T follicular helper cell (primary cell): ENCODE measurements at regions not wholly inside any gene's neighbourhood (a gene's known extent, or its start where the extent isn't known, plus 50 kb on each side); places are given as distances from the start of the nearest gene placed in this dataset.

Experiments used
- DNase-seq: peaks from one replicate; pipeline ENCODE4 v3.0.0-alpha.2; 2020; ENCODE audit warnings: low read depth

- DNase-seq: no peak
Measured at GRCh38 chr2:118186858-118187254, 98.6 kb downstream of the INSIG2 start.

- peak; percentile 80 for DNase-seq
Measured at GRCh38 chr2:118186110-118186857, 98.0 kb downstream of the INSIG2 start.

GRCh38 chr2:118185210-118186109, 97.2 kb downstream of the INSIG2 start:
- peak; percentile 29 for DNase-seq

GRCh38 chr2:118183381-118183780, 95.1 kb downstream of the INSIG2 start:
- no peak for DNase-seq

GRCh38 chr2:118179445-118179844, 91.2 kb downstream of the INSIG2 start:
- DNase-seq: no peak

- no peak for DNase-seq
Measured at GRCh38 chr2:118177884-118178283, 89.6 kb downstream of the INSIG2 start.

GRCh38 chr2:118177318-118177717, 89.0 kb downstream of the INSIG2 start:
- DNase-seq: no peak

GRCh38 chr2:118176601-118177000, 88.3 kb downstream of the INSIG2 start:
- DNase-seq: no peak

GRCh38 chr2:118171546-118171945, 83.3 kb downstream of the INSIG2 start:
- DNase-seq: no peak

- DNase-seq: no peak
Measured at GRCh38 chr2:118169359-118170005, 81.2 kb downstream of the INSIG2 start.

- no peak for DNase-seq
Measured at GRCh38 chr2:118168615-118169014, 80.3 kb downstream of the INSIG2 start.

- no peak for DNase-seq
Measured at GRCh38 chr2:118167026-118167425, 78.8 kb downstream of the INSIG2 start.

- no peak for DNase-seq
Measured at GRCh38 chr2:118166242-118166641, 78.0 kb downstream of the INSIG2 start.

- DNase-seq: no peak
Measured at GRCh38 chr2:118165595-118165994, 77.3 kb downstream of the INSIG2 start.
